ENCODE measurements at regions not wholly inside any gene's neighbourhood (a gene's known extent, or its start where the extent isn't known, plus 50 kb on each side); places are given as distances from the start of the nearest gene placed in this dataset.

- Histone ChIP-seq H3K4me3 (no peak overlapping the region), H3K9me3 (ENCODE audit: control insufficient read depth in 4 of 4, insufficient read depth in 3 of 4, low read length in 3 of 4) (no peaks in the 10 kb centered on the region), H3K27ac (ENCODE audit: low read depth in 1 of 2, low read length in 1 of 2) (no peak overlapping the region), H3K27me3 (ENCODE audit: control insufficient read depth in 3 of 3, insufficient read depth in 3 of 3, low read length in 2 of 3) (no peaks in the 10 kb centered on the region), H3K9ac (ENCODE audit: insufficient read depth in 1 of 2, low read length in 2 of 2) (no peak overlapping the region), H3K36me3 (ENCODE audit: control insufficient read depth in 4 of 4, insufficient read depth in 4 of 4, low read length in 4 of 4) (no peaks in the 10 kb centered on the region), H3K4me1 (ENCODE audit: control insufficient read depth in 5 of 5, insufficient read depth in 5 of 5, low read length in 5 of 5) (no peaks in the 10 kb centered on the region)
- DNase-seq (no peak), ATAC-seq (ENCODE audit: insufficient read depth, low FRiP score) (no peak)
- no peak for TF ChIP-seq CTCF (IDR thresholded peaks at IDR 0.05; ENCODE audit: control extremely low read depth, extremely low read depth)
- 73 to 78% methylated on average over 1 of the region's 1 CpG for WGBS, 2 donors
Measured at GRCh38 chr3:99529265-99529664, 109.1 kb upstream of the COL8A1 start.

- H3K9me3 ChIP-seq (ENCODE audit: control insufficient read depth in 4 of 4, insufficient read depth in 3 of 4, low read length in 3 of 4), result peaks cover 0 to 2% (median 0%) of the 10 kb centered on the region in 4 donors
- TF ChIP-seq CTCF (IDR thresholded peaks at IDR 0.05; ENCODE audit: control extremely low read depth, extremely low read depth), result no peak
- DNase-seq (no peak), ATAC-seq (ENCODE audit: insufficient read depth, low FRiP score) (no peak)
- H3K9ac ChIP-seq (ENCODE audit: insufficient read depth in 1 of 2, low read length in 2 of 2), result no peak overlapping the region
- H3K4me3 ChIP-seq, result no peak overlapping the region
- H3K27ac ChIP-seq (ENCODE audit: low read depth in 1 of 2, low read length in 1 of 2), result no peak overlapping the region
- no peaks in the 10 kb centered on the region for H3K27me3 ChIP-seq (ENCODE audit: control insufficient read depth in 3 of 3, insufficient read depth in 3 of 3, low read length in 2 of 3)
- H3K36me3 ChIP-seq (ENCODE audit: control insufficient read depth in 4 of 4, insufficient read depth in 4 of 4, low read length in 4 of 4), result no peaks in the 10 kb centered on the region
- 79 to 83% methylated on average over 4 of the region's 4 CpGs for WGBS, 2 donors
- no peaks in the 10 kb centered on the region for H3K4me1 ChIP-seq (ENCODE audit: control insufficient read depth in 5 of 5, insufficient read depth in 5 of 5, low read length in 5 of 5)
Measured at GRCh38 chr3:99526921-99527320, 111.5 kb upstream of the COL8A1 start.

GRCh38 chr3:99524559-99524958 is 113.8 kb upstream of the COL8A1 start:
- no peak for TF ChIP-seq CTCF (IDR thresholded peaks at IDR 0.05; ENCODE audit: control extremely low read depth, extremely low read depth)
- H3K4me1 ChIP-seq (ENCODE audit: control insufficient read depth in 5 of 5, insufficient read depth in 5 of 5, low read length in 5 of 5), result no peaks in the 10 kb centered on the region
- DNase-seq (no peak), ATAC-seq (ENCODE audit: insufficient read depth, low FRiP score) (no peak)
- no peak overlapping the region for H3K4me3 ChIP-seq
- H3K36me3 ChIP-seq (ENCODE audit: control insufficient read depth in 4 of 4, insufficient read depth in 4 of 4, low read length in 4 of 4), result no peaks in the 10 kb centered on the region
- no peaks in the 10 kb centered on the region for H3K27me3 ChIP-seq (ENCODE audit: control insufficient read depth in 3 of 3, insufficient read depth in 3 of 3, low read length in 2 of 3)
- peaks cover 0 to 2% (median 0%) of the 10 kb centered on the region in 4 donors for H3K9me3 ChIP-seq (ENCODE audit: control insufficient read depth in 4 of 4, insufficient read depth in 3 of 4, low read length in 3 of 4)
- H3K9ac ChIP-seq (ENCODE audit: insufficient read depth in 1 of 2, low read length in 2 of 2), result no peak overlapping the region
- no peak overlapping the region for H3K27ac ChIP-seq (ENCODE audit: low read depth in 1 of 2, low read length in 1 of 2)

GRCh38 chr3:99523431-99524127 is 114.8 kb upstream of the COL8A1 start:
- 86 to 89% methylated on average over 3 of the region's 3 CpGs for WGBS, 2 donors
- no peaks in the 10 kb centered on the region for H3K27me3 ChIP-seq (ENCODE audit: control insufficient read depth in 3 of 3, insufficient read depth in 3 of 3, low read length in 2 of 3)
- peaks cover 0 to 2% (median 0%) of the 10 kb centered on the region in 4 donors for H3K9me3 ChIP-seq (ENCODE audit: control insufficient read depth in 4 of 4, insufficient read depth in 3 of 4, low read length in 3 of 4)
- H3K36me3 ChIP-seq (ENCODE audit: control insufficient read depth in 4 of 4, insufficient read depth in 4 of 4, low read length in 4 of 4), result no peaks in the 10 kb centered on the region
- ATAC-seq (ENCODE audit: insufficient read depth, low FRiP score) (no peak), DNase-seq (no peak)
- no peak for TF ChIP-seq CTCF (IDR thresholded peaks at IDR 0.05; ENCODE audit: control extremely low read depth, extremely low read depth)
- H3K4me1 ChIP-seq (ENCODE audit: control insufficient read depth in 5 of 5, insufficient read depth in 5 of 5, low read length in 5 of 5), result no peaks in the 10 kb centered on the region
- H3K9ac ChIP-seq (ENCODE audit: insufficient read depth in 1 of 2, low read length in 2 of 2), result no peak overlapping the region
- H3K27ac ChIP-seq (ENCODE audit: low read depth in 1 of 2, low read length in 1 of 2), result no peak overlapping the region
- no peak overlapping the region for H3K4me3 ChIP-seq

All from lung (tissue), 11 donors.